Kidney epithelial cell (primary cell): ENCODE measurements at regions not wholly inside any gene's neighbourhood (a gene's known extent, or its start where the extent isn't known, plus 50 kb on each side); places are given as distances from the start of the nearest gene placed in this dataset.

ENCODE experiments used
- DNase-seq: peaks from one replicate; pipeline ENCODE4 v3.0.0-alpha.2; 2010; ENCODE audit warnings: low read depth
- H3K27me3 ChIP-seq: 2 replicates; pipeline ENCODE4 v1.6.0; 2011; ENCODE audit warnings: low read length; ENCODE audit not compliant: control insufficient read depth, insufficient read depth
- H3K36me3 ChIP-seq: 2 replicates; pipeline ENCODE4 v1.5.1; 2011; ENCODE audit warnings: low read length; ENCODE audit not compliant: control insufficient read depth, insufficient read depth
- H3K4me3 ChIP-seq: 2 replicates; pipeline ENCODE4 v1.5.1; 2011; ENCODE audit warnings: low read depth, mild to moderate bottlenecking, control low read depth, low read length
- TF ChIP-seq, protein P1 (sequence below): IDR thresholded peaks from 2 replicates; pipeline ENCODE4 v1.5.1; 2011; ENCODE audit warnings: mild to moderate bottlenecking, moderate library complexity, low read length, control low read depth, inconsistent platforms; ENCODE audit not compliant: insufficient read depth, poor library complexity, severe bottlenecking

DNA sequence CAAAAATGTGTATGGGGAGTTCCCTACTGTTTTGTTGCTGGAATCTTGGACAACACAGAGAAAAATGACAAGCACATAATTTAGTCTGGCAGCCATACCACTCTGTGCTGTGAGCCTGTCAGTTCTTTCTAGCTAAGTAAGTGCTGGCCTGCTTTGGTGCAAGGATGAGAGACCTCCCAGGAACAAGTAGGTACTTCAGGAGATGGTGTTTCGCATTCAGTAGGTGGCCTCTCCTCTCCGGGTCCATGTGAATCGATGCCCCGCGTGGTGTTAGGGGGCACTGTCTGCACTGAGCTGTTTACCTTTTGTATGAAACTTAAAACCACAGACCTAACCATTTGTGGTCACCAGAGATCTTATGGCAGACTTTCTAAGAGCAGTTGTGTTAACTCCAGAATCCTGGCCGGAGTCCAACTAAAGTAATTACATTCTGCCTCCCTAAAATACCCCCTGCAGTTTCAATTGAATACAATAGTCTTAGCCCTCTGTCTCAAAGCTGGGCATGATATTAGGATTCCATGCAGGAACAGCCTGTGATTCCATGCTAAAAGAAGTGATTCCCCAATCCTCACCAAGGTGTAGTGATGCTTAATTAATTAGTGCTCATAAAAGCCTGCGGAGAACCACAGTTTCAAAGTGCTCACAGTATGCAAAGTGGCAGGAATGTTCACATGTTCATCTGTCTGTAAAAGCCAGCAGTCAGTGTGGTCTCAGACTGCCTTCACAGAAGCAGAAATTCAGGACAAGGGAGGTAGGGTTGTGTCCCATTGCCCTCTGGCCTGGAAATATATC lies 64.2 kb downstream of the LLPH start:
- TF ChIP-seq, protein P1, sequence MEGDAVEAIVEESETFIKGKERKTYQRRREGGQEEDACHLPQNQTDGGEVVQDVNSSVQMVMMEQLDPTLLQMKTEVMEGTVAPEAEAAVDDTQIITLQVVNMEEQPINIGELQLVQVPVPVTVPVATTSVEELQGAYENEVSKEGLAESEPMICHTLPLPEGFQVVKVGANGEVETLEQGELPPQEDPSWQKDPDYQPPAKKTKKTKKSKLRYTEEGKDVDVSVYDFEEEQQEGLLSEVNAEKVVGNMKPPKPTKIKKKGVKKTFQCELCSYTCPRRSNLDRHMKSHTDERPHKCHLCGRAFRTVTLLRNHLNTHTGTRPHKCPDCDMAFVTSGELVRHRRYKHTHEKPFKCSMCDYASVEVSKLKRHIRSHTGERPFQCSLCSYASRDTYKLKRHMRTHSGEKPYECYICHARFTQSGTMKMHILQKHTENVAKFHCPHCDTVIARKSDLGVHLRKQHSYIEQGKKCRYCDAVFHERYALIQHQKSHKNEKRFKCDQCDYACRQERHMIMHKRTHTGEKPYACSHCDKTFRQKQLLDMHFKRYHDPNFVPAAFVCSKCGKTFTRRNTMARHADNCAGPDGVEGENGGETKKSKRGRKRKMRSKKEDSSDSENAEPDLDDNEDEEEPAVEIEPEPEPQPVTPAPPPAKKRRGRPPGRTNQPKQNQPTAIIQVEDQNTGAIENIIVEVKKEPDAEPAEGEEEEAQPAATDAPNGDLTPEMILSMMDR: no peak
- no peak overlapping the region for H3K4me3 ChIP-seq
- H3K36me3 ChIP-seq: no peaks in the 10 kb centered on the region
- peak; percentile 56 for DNase-seq
- H3K27me3 ChIP-seq: no peaks in the 10 kb centered on the region

DNA sequence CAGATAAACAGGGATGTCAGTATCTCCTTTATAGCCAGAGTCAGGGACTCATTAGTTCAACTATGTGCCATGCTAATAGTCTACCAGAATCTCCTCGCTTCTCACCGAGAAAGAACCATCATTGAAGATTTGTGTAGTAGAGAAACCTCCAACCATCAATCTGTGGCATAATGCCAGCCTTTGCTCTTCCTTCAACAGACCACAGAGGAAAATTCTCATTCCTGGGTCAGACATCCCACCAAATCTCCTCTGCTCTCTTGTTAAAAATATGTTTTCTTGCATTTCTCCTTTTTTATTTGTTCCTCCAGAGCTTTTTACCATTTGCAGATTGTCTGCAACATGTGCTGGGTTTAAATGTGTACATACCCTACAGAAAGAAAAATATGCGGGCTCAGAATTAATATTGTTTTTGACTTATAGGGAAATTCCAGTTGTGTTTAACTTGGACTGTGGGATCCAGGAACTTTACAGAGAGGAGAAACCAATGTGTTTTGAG lies 64.9 kb downstream of the LLPH start:
- no peaks in the 10 kb centered on the region for H3K36me3 ChIP-seq
- no peak overlapping the region for H3K4me3 ChIP-seq
- no peak for DNase-seq
- H3K27me3 ChIP-seq: no peaks in the 10 kb centered on the region
- TF ChIP-seq, protein P1: no peak

DNA sequence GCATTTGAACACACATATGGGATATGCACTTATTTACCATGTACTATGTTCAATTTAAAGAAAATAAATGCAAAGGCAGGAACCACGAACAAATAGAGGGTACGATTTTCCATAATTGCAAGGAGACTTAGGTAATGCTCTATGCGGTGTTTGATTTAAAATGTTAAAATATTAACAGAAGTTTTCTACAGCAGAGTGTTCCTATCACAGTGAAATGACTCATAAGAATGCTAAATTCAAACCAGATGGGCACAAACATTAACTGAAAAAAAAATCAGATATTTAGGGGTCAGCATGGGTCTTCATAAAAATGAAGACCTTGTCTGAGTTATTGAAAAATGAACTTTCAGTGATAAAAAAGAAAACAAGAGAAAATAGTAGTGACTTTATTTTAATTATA lies 65.4 kb downstream of the LLPH start:
- Histone ChIP-seq H3K4me3 (no peak overlapping the region), H3K27me3 (no peaks in the 10 kb centered on the region), H3K36me3 (no peaks in the 10 kb centered on the region)
- TF ChIP-seq, protein P1: no peak
- DNase-seq: no peak

DNA sequence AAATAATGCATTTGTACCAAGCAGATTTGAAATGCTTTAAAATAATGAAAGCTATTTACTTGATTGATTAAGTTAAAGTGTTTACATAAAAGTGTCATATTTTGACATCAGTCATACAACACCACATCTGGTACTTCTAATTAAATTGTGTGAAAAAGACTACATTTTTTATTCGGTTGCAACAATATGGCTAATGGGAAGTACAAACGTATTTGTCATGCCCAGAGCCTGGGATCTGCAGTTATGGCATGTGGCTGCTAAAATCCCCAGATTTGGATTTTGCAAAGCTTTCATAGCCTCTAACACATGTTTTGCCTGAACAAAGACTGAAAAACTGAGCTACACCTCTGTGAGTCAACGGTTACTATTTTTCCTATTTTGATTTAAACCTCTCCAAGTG lies 66.6 kb downstream of the LLPH start:
- DNase-seq: no peak
- no peak overlapping the region for H3K4me3 ChIP-seq
- TF ChIP-seq, protein P1: no peak
- H3K36me3 ChIP-seq: no peaks in the 10 kb centered on the region
- no peaks in the 10 kb centered on the region for H3K27me3 ChIP-seq

DNA sequence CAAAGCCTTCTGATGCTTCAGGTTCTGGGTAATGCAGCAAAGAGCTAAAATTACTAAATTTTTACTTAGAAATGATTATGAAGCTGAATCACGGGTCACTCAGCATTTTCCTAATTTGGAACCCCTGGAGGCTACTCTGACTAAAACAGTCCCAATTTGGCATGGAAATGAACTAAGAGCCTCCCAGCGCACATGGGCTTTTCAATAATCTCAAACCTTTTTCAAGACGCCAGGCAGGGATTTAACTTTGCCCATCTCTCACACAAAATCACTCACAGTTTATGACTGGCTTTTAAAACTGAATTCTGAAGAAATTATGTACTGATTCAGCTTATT lies 68.3 kb downstream of the LLPH start:
- no peak for DNase-seq
- TF ChIP-seq, protein P1: no peak
- Histone ChIP-seq H3K36me3 (no peaks in the 10 kb centered on the region), H3K4me3 (no peak overlapping the region), H3K27me3 (no peaks in the 10 kb centered on the region)
